Activated CD4-positive, alpha-beta T cell treated with anti-CD3 and anti-CD28 coated beads, Interleukin-2, amount 10 ng/mL, durations not matched to agents 24 days and 14 days (primary cell): ENCODE measurements at regions not wholly inside any gene's neighbourhood (a gene's known extent, or its start where the extent isn't known, plus 50 kb on each side); places are given as distances from the start of the nearest gene placed in this dataset.

Experiments used
- DNase-seq: peaks from one replicate; pipeline ENCODE4 v3.0.0; 2022
- H3K27ac Mint-ChIP-seq: one replicate; pipeline ENCODE4 v1.8.0; 2022; ENCODE audit warnings: mild to moderate bottlenecking, mixed read lengths
- H3K27me3 Mint-ChIP-seq: one replicate; pipeline ENCODE4 v1.8.0; 2022; ENCODE audit warnings: mixed read lengths
- H3K36me3 Mint-ChIP-seq: one replicate; pipeline ENCODE4 v1.8.0; 2022; ENCODE audit warnings: low read depth, mild to moderate bottlenecking, mixed read lengths
- H3K4me1 Mint-ChIP-seq: one replicate; pipeline ENCODE4 v1.8.0; 2021; ENCODE audit warnings: mixed read lengths
- H3K4me3 Mint-ChIP-seq: one replicate; pipeline ENCODE4 v1.8.0; 2022; ENCODE audit warnings: mild to moderate bottlenecking, moderate library complexity, mixed read lengths
- H3K9me3 Mint-ChIP-seq: one replicate; pipeline ENCODE4 v1.8.0; 2021; ENCODE audit warnings: mixed read lengths
- intact Hi-C: fragments of 100-400 bp; cut with micrococcal nuclease; formaldehyde crosslinking; loops from one replicate; pipeline ENCODE4 v1.15.1; 2023

DNA sequence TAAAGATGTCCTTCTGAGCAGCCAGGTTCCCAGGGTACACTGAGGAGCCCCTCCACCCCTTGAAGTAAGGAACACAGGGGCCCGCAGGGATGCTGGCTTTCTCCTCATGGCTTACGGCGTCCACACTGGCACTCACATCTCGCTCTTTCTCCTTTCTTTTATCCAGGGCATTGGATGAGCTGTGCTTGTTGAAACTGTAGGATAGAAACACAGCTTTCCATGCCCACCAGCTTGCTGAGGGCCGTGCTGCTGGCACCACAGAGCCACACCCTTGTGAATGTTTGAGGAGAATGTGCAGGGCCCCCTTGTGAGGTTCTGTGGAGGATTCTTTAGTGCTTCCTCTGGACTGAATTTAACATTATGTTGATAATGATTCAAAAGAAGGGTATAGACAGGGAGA lies 51.7 kb upstream of the B3GAT1 start:
- intact Hi-C loops, result no loop called here
- Mint-ChIP-seq H3K36me3 (no peaks in the 10 kb centered on the region), H3K27me3 (peaks cover 15% of the 10 kb centered on the region), H3K27ac (no peak overlapping the region), H3K4me1 (no peaks in the 10 kb centered on the region), H3K4me3 (no peak overlapping the region), H3K9me3 (no peaks in the 10 kb centered on the region)
- DNase-seq, result no peak
